H1 (cell line): ENCODE measurements at regions not wholly inside any gene's neighbourhood (a gene's known extent, or its start where the extent isn't known, plus 50 kb on each side); places are given as distances from the start of the nearest gene placed in this dataset.

Source experiments
- CTCF ChIA-PET: fragments of 300-600 bp; sonication (Branson Sonifier 250); formaldehyde crosslinking; loops from one replicate; lab custom pipeline; 2021; ENCODE audit not compliant: partially characterized antibody; lab: Charles Lee
- POLR2A ChIA-PET: fragments of 300-600 bp; sonication (Branson Sonifier 250); formaldehyde crosslinking; loops from one replicate; lab custom pipeline; 2021; ENCODE audit warnings: inconsistent platforms; ENCODE audit not compliant: partially characterized antibody; lab: Charles Lee
- DNase-seq, 2 experiments: peaks; one replicate each; pipeline versions ENCODE4 v3.0.0 to v3.0.0-alpha.2; 2010 to 2022; ENCODE audit warnings: low spot score in 2 of 2, low read depth in 1 of 2, mixed read lengths in 1 of 2
- FAIRE-seq: peaks from 2 replicates; lab custom pipeline; 2011; peaks lifted over from hg19 to GRCh38; lab: Jason Lieb, UNC
- H2AFZ ChIP-seq: 2 replicates; pipeline ENCODE4 v1.8.1; 2012; ENCODE audit warnings: low read length, inconsistent platforms
- H2AK5ac ChIP-seq: 2 replicates; pipeline ENCODE4 v1.6.1; 2013; ENCODE audit warnings: low read depth, low read length
- H2BK120ac ChIP-seq: replicated peaks from 2 replicates; pipeline ENCODE3; 2013; ENCODE audit warnings: low read depth, low read length, inconsistent platforms
- H2BK12ac ChIP-seq: 2 replicates; pipeline ENCODE4 v1.6.1; 2013; ENCODE audit warnings: low read depth, low read length
- H2BK15ac ChIP-seq: 2 replicates; pipeline ENCODE4 v1.6.1; 2013; ENCODE audit warnings: low read length
- H2BK20ac ChIP-seq: 2 replicates; pipeline ENCODE4 v1.6.1; 2013; ENCODE audit warnings: low read length
- H2BK5ac ChIP-seq: 2 replicates; pipeline ENCODE4 v1.6.1; 2013; ENCODE audit warnings: low read depth, low read length
- H3K14ac ChIP-seq: 2 replicates; pipeline ENCODE4 v1.6.1; 2013; ENCODE audit warnings: inconsistent platforms; ENCODE audit not compliant: insufficient read length
- H3K18ac ChIP-seq: 2 replicates; pipeline ENCODE4 v1.6.1; 2013; ENCODE audit warnings: low read length; ENCODE audit errors: extremely low read depth
- H3K23ac ChIP-seq: 2 replicates; pipeline ENCODE4 v1.6.1; 2013; ENCODE audit warnings: inconsistent platforms; ENCODE audit not compliant: insufficient read length
- H3K23me2 ChIP-seq: 2 replicates; pipeline ENCODE4 v1.6.1; 2013; ENCODE audit warnings: low read depth, low read length
- H3K27ac ChIP-seq: 2 replicates; pipeline ENCODE4 v1.6.1; 2011; ENCODE audit warnings: low read depth, low read length, inconsistent platforms
- H3K27me3 ChIP-seq, 4 experiments: replicated peaks in 1 of 4; 1 replicate in 1 of 4; 2 replicates in 3 of 4; pipeline versions ENCODE4 v1.6.1 to v1.8.1; 2011 to 2013; ENCODE audit warnings: low read length in 3 of 4, mild to moderate bottlenecking in 3 of 4, inconsistent platforms in 2 of 4, mixed read lengths in 2 of 4, moderate library complexity in 1 of 4; ENCODE audit not compliant: control insufficient read depth in 3 of 4, insufficient read depth in 3 of 4; ENCODE audit errors: extremely low read depth in 1 of 4
- H3K36me3 ChIP-seq, 4 experiments: 2 replicates each; pipeline versions ENCODE4 v1.6.1 to v1.8.1; 2011 to 2013; ENCODE audit warnings: mild to moderate bottlenecking in 4 of 4, low read length in 3 of 4, moderate library complexity in 2 of 4, control low read depth in 1 of 4, inconsistent platforms in 1 of 4; ENCODE audit not compliant: insufficient read depth in 4 of 4, control insufficient read depth in 2 of 4
- H3K4ac ChIP-seq: replicated peaks from 2 replicates; pipeline ENCODE3; 2013; ENCODE audit warnings: low read length, low read depth, mixed read lengths, inconsistent platforms; ENCODE audit not compliant: insufficient read length
- H3K4me1 ChIP-seq, 4 experiments: replicated peaks in 1 of 4; 1 replicate in 1 of 4; 2 replicates in 3 of 4; pipeline versions ENCODE4 v1.6.1 to v1.8.1; 2011 to 2013; ENCODE audit warnings: low read length in 3 of 4, inconsistent platforms in 2 of 4, mixed read lengths in 1 of 4; ENCODE audit not compliant: insufficient read depth in 4 of 4, control insufficient read depth in 3 of 4
- H3K4me2 ChIP-seq, 2 experiments: 2 replicates each; pipeline versions ENCODE4 v1.6.1 to v1.8.1; 2011 to 2013; ENCODE audit warnings: low read depth in 2 of 2, low read length in 2 of 2, control low read depth in 1 of 2, inconsistent platforms in 1 of 2, mild to moderate bottlenecking in 1 of 2; ENCODE audit not compliant: insufficient read depth in 1 of 2
- H3K4me3 ChIP-seq, 4 experiments: fragments of 200-600, 300-600 bp in 1 of 4; sonication (generic), shearing (Covaris generic), sonication (Bioruptor Twin) in 1 of 4; 2 replicates each; pipeline versions ENCODE4 v1.5.1 to v1.8.1; 2011 to 2016; ENCODE audit warnings: low read length in 4 of 4, low read depth in 3 of 4, control low read depth in 2 of 4, inconsistent platforms in 2 of 4, mild to moderate bottlenecking in 2 of 4, mixed read lengths in 1 of 4, moderate library complexity in 1 of 4; ENCODE audit not compliant: insufficient read depth in 2 of 4; ENCODE audit errors: extremely low read depth in 1 of 4
- H3K56ac ChIP-seq: replicated peaks from 2 replicates; pipeline ENCODE3; 2013; ENCODE audit warnings: low read depth, mild to moderate bottlenecking, mixed read lengths, low read length, inconsistent platforms; ENCODE audit not compliant: insufficient read length
- H3K79me1 ChIP-seq: 2 replicates; pipeline ENCODE4 v1.6.1; 2013; ENCODE audit warnings: low read depth, low read length, control low read depth
- H3K79me2 ChIP-seq, 2 experiments: 2 replicates each; pipeline versions ENCODE4 v1.6.1 to v1.8.1; 2012 to 2013; ENCODE audit warnings: low read length in 2 of 2, mild to moderate bottlenecking in 2 of 2, inconsistent platforms in 1 of 2; ENCODE audit not compliant: insufficient read depth in 2 of 2, control insufficient read depth in 1 of 2
- H3K9ac ChIP-seq, 4 experiments: replicated peaks in 1 of 4; 1 replicate in 1 of 4; 2 replicates in 3 of 4; pipeline versions ENCODE4 v1.6.1 to v1.8.1; 2011 to 2013; ENCODE audit warnings: low read depth in 3 of 4, low read length in 3 of 4, control low read depth in 2 of 4, mild to moderate bottlenecking in 2 of 4, moderate library complexity in 2 of 4, inconsistent platforms in 1 of 4; ENCODE audit errors: extremely low read depth in 1 of 4
- H3K9me3 ChIP-seq, 2 experiments: 2 replicates each; pipeline versions ENCODE4 v1.6.1 to v1.8.1; 2012 to 2013; ENCODE audit warnings: mild to moderate bottlenecking in 2 of 2, moderate library complexity in 2 of 2, control low read depth in 1 of 2, inconsistent platforms in 1 of 2, low read depth in 1 of 2, low read length in 1 of 2, mixed read lengths in 1 of 2; ENCODE audit not compliant: insufficient read depth in 2 of 2
- H4K20me1 ChIP-seq, 2 experiments: replicated peaks in 1 of 2; 2 replicates each; pipeline versions ENCODE3 to v1.8.1; 2011 to 2013; ENCODE audit warnings: inconsistent platforms in 2 of 2, low read length in 2 of 2, mild to moderate bottlenecking in 1 of 2; ENCODE audit not compliant: insufficient read depth in 2 of 2, control insufficient read depth in 1 of 2
- H4K5ac ChIP-seq: 2 replicates; pipeline ENCODE4 v1.6.1; 2013; ENCODE audit warnings: low read length, low read depth, mixed read lengths, inconsistent platforms; ENCODE audit not compliant: insufficient read length
- H4K8ac ChIP-seq: 2 replicates; pipeline ENCODE4 v1.8.0; 2013; ENCODE audit warnings: mild to moderate bottlenecking, moderate library complexity, low read length, inconsistent platforms; ENCODE audit not compliant: insufficient read depth; ENCODE audit errors: extremely low read depth
- H4K91ac ChIP-seq: replicated peaks from 2 replicates; pipeline ENCODE3; 2013; ENCODE audit warnings: low read length, mixed read lengths, inconsistent platforms; ENCODE audit not compliant: insufficient read length
- ASH2L ChIP-seq: fragments of 200-600, 300-600 bp; sonication (generic); IDR thresholded peaks from one replicate; pipeline ENCODE4 v1.7.1; 2017; ENCODE audit warnings: low read length
- BACH1 ChIP-seq: IDR thresholded peaks from 2 replicates; pipeline ENCODE4 v1.6.1; 2012; ENCODE audit warnings: low read length, improper control_type of control experiment
- CBX5 ChIP-seq: fragments of 300-800, 300-1000 bp; sonication (generic); IDR thresholded peaks from 2 replicates; pipeline ENCODE4 v1.7.1; 2016; ENCODE audit warnings: antibody characterized with exemption, low read length, low read depth
- CHD1 ChIP-seq: IDR thresholded peaks from 2 replicates; pipeline ENCODE4 v1.6.1; 2012; ENCODE audit warnings: low read depth, low read length, improper control_type of control experiment
- EZH2 ChIP-seq: fragments of 200-600 bp; sonication (generic); IDR thresholded peaks from 2 replicates; pipeline ENCODE4 v1.7.1; 2012; ENCODE audit warnings: low read depth, mild to moderate bottlenecking, moderate library complexity, low read length, inconsistent platforms; ENCODE audit not compliant: severe bottlenecking
- RXRA ChIP-seq: IDR thresholded peaks from 2 replicates; pipeline ENCODE4 v1.6.1; 2011; ENCODE audit warnings: low read depth, mild to moderate bottlenecking, low read length, moderate library complexity; ENCODE audit not compliant: insufficient read depth
- SIN3A ChIP-seq, 2 experiments: IDR thresholded peaks in 1 of 2; conservative IDR thresholded peaks in 1 of 2; 2 replicates each; pipeline ENCODE4 v1.6.1; 2011 to 2012; ENCODE audit warnings: low read length in 2 of 2, improper control_type of control experiment in 1 of 2, low read depth in 1 of 2, mild to moderate bottlenecking in 1 of 2
- SP2 ChIP-seq: IDR thresholded peaks from 2 replicates; pipeline ENCODE4 v1.6.1; 2012; ENCODE audit warnings: mild to moderate bottlenecking, low read length, inconsistent platforms
- TAF1 ChIP-seq: IDR thresholded peaks from 2 replicates; pipeline ENCODE4 v1.6.1; 2011; ENCODE audit warnings: mild to moderate bottlenecking, low read depth, low read length
- YY1 ChIP-seq: IDR thresholded peaks from 2 replicates; pipeline ENCODE4 v1.6.1; 2011; ENCODE audit warnings: low read depth, mild to moderate bottlenecking, low read length
- ZNF274 ChIP-seq: IDR thresholded peaks from 2 replicates; pipeline ENCODE4 v1.7.0; 2012; ENCODE audit warnings: low read length, borderline replicate concordance; ENCODE audit errors: extremely low read depth
- WGBS, 2 experiments: shearing (Covaris generic) in 1 of 2; methylation state at CpG; one replicate each; pipeline versions ENCODE4 v1.1.6 to v1.1.7; 2013 to 2015; ENCODE audit warnings: low lambda C conversion rate in 2 of 2, mixed read lengths in 2 of 2, inconsistent platforms in 1 of 2, low coverage in 1 of 2, missing lambda C conversion rate in 1 of 2; ENCODE audit not compliant: insufficient replicate concordance in 2 of 2, insufficient coverage in 1 of 2, insufficient read length in 1 of 2; ENCODE audit errors: extremely low coverage in 1 of 2, missing lambda C conversion rate in 1 of 2; 5-methylcytosine and 5-hydroxymethylcytosine counted together

GRCh38 chr1:38166461-38166860, 119.9 kb upstream of the POU3F1 start:
- Histone ChIP-seq H3K23ac (no peak overlapping the region), H2BK120ac (no peak overlapping the region), H4K8ac (no peak overlapping the region), H3K9ac (no peak overlapping the region), H3K79me1 (no peaks in the 10 kb centered on the region), H2AFZ (no peak overlapping the region), H3K79me2 (no peaks in the 10 kb centered on the region), H2BK5ac (no peak overlapping the region), H3K23me2 (no peaks in the 10 kb centered on the region; the same call in 1 of the 2 replicates), H3K4me1 (no peaks in the 10 kb centered on the region), H4K20me1 (no peaks in the 10 kb centered on the region), H3K27ac (no peak overlapping the region), H3K18ac (no peak overlapping the region), H3K9me3 (no peaks in the 10 kb centered on the region), H3K56ac (no peak overlapping the region), H2AK5ac (no peak overlapping the region), H2BK20ac (no peak overlapping the region), H4K91ac (no peak overlapping the region), H3K4me2 (no peak overlapping the region), H3K4ac (no peak overlapping the region), H4K5ac (no peak overlapping the region), H3K4me3 (no peak overlapping the region), H3K27me3 (no peaks in the 10 kb centered on the region), H3K36me3 (no peaks in the 10 kb centered on the region), H3K14ac (no peak overlapping the region), H2BK12ac (no peak overlapping the region), H2BK15ac (no peak overlapping the region)
- no peak for TF ChIP-seq BACH1
- no peak for TF ChIP-seq ASH2L
- no peak for TF ChIP-seq CHD1
- TF ChIP-seq ZNF274, result no peak
- no peak for TF ChIP-seq CBX5
- TF ChIP-seq YY1, result no peak
- TF ChIP-seq RXRA, result no peak
- no peak for TF ChIP-seq EZH2
- no peak for TF ChIP-seq SIN3A (conservative IDR thresholded peaks at IDR 0.05 in 1 of 2, IDR thresholded peaks at IDR 0.05 in 1 of 2; ENCODE audit: low read depth in 1 of 2, low read length in 2 of 2)
- TF ChIP-seq SP2, result no peak
- TF ChIP-seq TAF1, result no peak
- DNase-seq (no peak), FAIRE-seq (no peak)
- CTCF ChIA-PET, result interaction anchor here (1.4 to 1.7 kb wide), 2 partner anchors 11 to 333 kb away, joined by 4 to 5 read pairs; no protein-coding TSS in a partner anchor
- POLR2A ChIA-PET, result no interaction called here
- WGBS, 2 experiments, result 92% methylated on average over 4 of the region's 4 CpGs; no CpG with 5 or more reads in 1 of the 2 experiments
